ENCODE measurements at regions not wholly inside any gene's neighbourhood (a gene's known extent, or its start where the extent isn't known, plus 50 kb on each side); places are given as distances from the start of the nearest gene placed in this dataset.

DNA sequence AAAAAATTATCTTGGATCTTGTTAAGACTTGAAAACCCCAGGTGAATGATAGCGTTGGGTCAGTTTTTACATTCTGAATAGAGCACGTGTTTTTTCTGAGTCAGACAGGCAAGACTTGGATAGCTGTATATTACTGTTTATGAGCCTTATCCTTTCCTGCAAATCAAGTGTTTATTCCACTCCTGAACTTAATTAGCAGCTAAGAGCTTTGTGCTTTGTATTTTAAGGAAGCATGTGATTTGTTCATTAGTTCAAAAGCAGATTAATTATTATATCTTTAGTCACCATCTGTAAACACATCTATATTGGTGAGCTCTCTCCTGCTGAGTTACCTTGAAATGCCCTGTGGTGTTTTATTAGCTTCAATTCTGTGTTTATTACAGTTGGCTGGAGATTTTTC lies 98.6 kb upstream of the PRPS1L1 start:
- CTCF ChIA-PET: interaction anchor here (1.1 kb wide), 1 partner anchor 40 kb away, joined by 3 read pairs; no protein-coding TSS in a partner anchor
- SMC1A ChIA-PET (ENCODE audit: uncharacterized antibody, unreplicated experiment): interaction anchor here (1.1 kb wide), 1 partner anchor 356 kb away, joined by 3 read pairs; no protein-coding TSS in a partner anchor
- H3K4me2 ChIP-seq (ENCODE audit: control insufficient read depth, insufficient read depth): no peak overlapping the region
- H3K4me3 ChIP-seq: no peak overlapping the region
- DNase-seq (ENCODE audit: low read depth, low spot score): no peak
- H2AFZ ChIP-seq (ENCODE audit: control insufficient read depth, low read depth, low read length): no peak overlapping the region
- RAD21 ChIA-PET (ENCODE audit: unreplicated experiment): no interaction called here
- BruUV-seq (replicated peaks): no TSS peak
- intact Hi-C loops (cut with micrococcal nuclease; ENCODE audit: unreplicated experiment) (no loop called here), in situ Hi-C loops (cut with MboI) (no loop called here)
- H3K79me2 ChIP-seq (ENCODE audit: control insufficient read depth, insufficient read depth, low read length): no peaks in the 10 kb centered on the region
- H3K27ac ChIP-seq (ENCODE audit: control insufficient read depth, insufficient read depth): no peak overlapping the region
- no peak for ATAC-seq
- FAIRE-seq: no peak
- no peaks in the 10 kb centered on the region for H3K4me1 ChIP-seq (ENCODE audit: control insufficient read depth, insufficient read depth, low read length)
- H4K20me1 ChIP-seq (ENCODE audit: control insufficient read depth, insufficient read depth): no peaks in the 10 kb centered on the region; the same call in 1 of the 2 replicates
- 57% methylated on average over 2 of the region's 2 CpGs for WGBS (ENCODE audit: insufficient coverage, insufficient replicate concordance, low lambda C conversion rate, missing lambda C conversion rate)
- TF ChIP-seq NRF1 (conservative IDR thresholded peaks at IDR 0.05; ENCODE audit: low read depth, low read length): no peak
- no peak for TF ChIP-seq SIN3A (IDR thresholded peaks at IDR 0.05; ENCODE audit: low read depth, low read length)
- TF ChIP-seq, protein P1, sequence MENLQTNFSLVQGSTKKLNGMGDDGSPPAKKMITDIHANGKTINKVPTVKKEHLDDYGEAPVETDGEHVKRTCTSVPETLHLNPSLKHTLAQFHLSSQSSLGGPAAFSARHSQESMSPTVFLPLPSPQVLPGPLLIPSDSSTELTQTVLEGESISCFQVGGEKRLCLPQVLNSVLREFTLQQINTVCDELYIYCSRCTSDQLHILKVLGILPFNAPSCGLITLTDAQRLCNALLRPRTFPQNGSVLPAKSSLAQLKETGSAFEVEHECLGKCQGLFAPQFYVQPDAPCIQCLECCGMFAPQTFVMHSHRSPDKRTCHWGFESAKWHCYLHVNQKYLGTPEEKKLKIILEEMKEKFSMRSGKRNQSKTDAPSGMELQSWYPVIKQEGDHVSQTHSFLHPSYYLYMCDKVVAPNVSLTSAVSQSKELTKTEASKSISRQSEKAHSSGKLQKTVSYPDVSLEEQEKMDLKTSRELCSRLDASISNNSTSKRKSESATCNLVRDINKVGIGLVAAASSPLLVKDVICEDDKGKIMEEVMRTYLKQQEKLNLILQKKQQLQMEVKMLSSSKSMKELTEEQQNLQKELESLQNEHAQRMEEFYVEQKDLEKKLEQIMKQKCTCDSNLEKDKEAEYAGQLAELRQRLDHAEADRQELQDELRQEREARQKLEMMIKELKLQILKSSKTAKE (IDR thresholded peaks at IDR 0.05; ENCODE audit: low read depth, poor library complexity, severe bottlenecking): no peak
- no peak for TF ChIP-seq NR2C1 (IDR thresholded peaks at IDR 0.05)
- no peak for TF ChIP-seq FOXK2 (IDR thresholded peaks at IDR 0.05)
- no peak for TF ChIP-seq ETV6 (conservative IDR thresholded peaks at IDR 0.05 in 1 of 2, IDR thresholded peaks at IDR 0.05 in 1 of 2; ENCODE audit: borderline replicate concordance in 1 of 2, low read depth in 1 of 2)
- POLR2A ChIA-PET: no interaction called here
- no peaks in the 10 kb centered on the region for H3K36me3 ChIP-seq (ENCODE audit: control insufficient read depth in 2 of 2, insufficient read depth in 2 of 2, low read length in 1 of 2)
- H3K9ac ChIP-seq (ENCODE audit: control insufficient read depth, insufficient read depth, low read length): no peak overlapping the region
- no peaks in the 10 kb centered on the region for H3K9me3 ChIP-seq (replicated peaks; ENCODE audit: control insufficient read depth, insufficient read depth, low read length)
- H3K27me3 ChIP-seq (replicated peaks in 1 of 2; ENCODE audit: control insufficient read depth in 2 of 2, insufficient read depth in 2 of 2, low read length in 1 of 2): no peaks in the 10 kb centered on the region; a peak in 1 of 4 replicates
